Activated naive CD8-positive, alpha-beta T cell treated with anti-CD3 and anti-CD28 coated beads, Interleukin-2, amount 50 U/mL, for 24 hours (primary cell): ENCODE measurements at regions not wholly inside any gene's neighbourhood (a gene's known extent, or its start where the extent isn't known, plus 50 kb on each side); places are given as distances from the start of the nearest gene placed in this dataset.

Experiments used
- ATAC-seq: fragments of 150-1000 bp; cut with Tn5 transposase; one replicate; pipeline ENCODE4 v1.10.0; 2021
- DNase-seq: peaks from one replicate; pipeline ENCODE4 v3.0.0; 2021
- H3K27ac Mint-ChIP-seq: one replicate; pipeline ENCODE4 v1.8.0; 2021; ENCODE audit warnings: mild to moderate bottlenecking, mixed read lengths
- H3K27me3 Mint-ChIP-seq: one replicate; pipeline ENCODE4 v1.8.0; 2021; ENCODE audit warnings: mixed read lengths
- H3K36me3 Mint-ChIP-seq: one replicate; pipeline ENCODE4 v1.8.0; 2021; ENCODE audit warnings: low read depth, mixed read lengths
- H3K4me1 Mint-ChIP-seq: one replicate; pipeline ENCODE4 v1.8.0; 2021; ENCODE audit warnings: mixed read lengths
- H3K4me3 Mint-ChIP-seq: one replicate; pipeline ENCODE4 v1.8.0; 2021; ENCODE audit warnings: mild to moderate bottlenecking, moderate library complexity, mixed read lengths
- H3K9me3 Mint-ChIP-seq: one replicate; pipeline ENCODE4 v1.8.0; 2021; ENCODE audit warnings: mixed read lengths

DNA sequence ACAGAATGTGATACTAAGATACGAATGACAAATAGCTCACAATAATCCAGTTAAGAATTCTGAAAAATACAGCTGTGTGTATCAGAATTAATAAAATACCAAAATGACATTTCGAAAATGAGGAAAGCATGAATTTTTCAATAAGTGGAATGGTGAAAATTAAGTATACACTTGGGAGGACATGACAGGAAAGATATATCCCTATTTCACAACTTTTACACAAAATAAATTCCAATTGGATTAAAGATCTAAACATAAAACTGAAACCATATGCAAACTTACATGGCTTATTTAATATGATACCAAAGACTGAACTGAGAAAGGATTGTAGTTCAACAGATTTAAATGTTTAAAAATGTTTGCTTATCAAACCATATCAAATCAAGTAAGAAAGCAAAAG, 510.4 kb upstream of the ADAMTS5 start:
- no peak for DNase-seq
- Mint-ChIP-seq H3K36me3 (no peaks in the 10 kb centered on the region), H3K27me3 (no peaks in the 10 kb centered on the region), H3K4me1 (no peaks in the 10 kb centered on the region), H3K27ac (no peak overlapping the region), H3K4me3 (no peak overlapping the region), H3K9me3 (no peaks in the 10 kb centered on the region)
- no peak for ATAC-seq

DNA sequence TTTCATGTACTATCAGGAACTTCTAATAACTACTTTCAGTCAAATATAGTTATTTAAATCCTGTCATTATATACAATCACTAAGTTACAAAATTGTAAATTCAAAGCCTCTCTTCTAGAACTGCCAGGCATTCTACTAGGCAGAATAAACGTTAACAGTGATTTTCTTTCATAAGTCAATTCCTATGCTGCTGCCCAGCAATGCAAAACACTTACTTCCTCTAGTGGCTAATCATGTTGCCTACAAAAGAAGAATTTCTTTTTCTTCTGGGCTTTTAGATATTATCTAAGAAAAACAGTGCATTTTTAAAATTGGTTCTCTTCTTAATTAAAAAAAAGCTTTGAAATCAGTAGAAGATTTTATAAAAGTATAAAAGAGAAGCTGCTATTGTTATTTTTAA, 509.8 kb upstream of the ADAMTS5 start:
- ATAC-seq, result no peak
- no peak overlapping the region for H3K27ac Mint-ChIP-seq
- DNase-seq, result no peak
- no peaks in the 10 kb centered on the region for H3K4me1 Mint-ChIP-seq
- H3K4me3 Mint-ChIP-seq, result no peak overlapping the region
- H3K9me3 Mint-ChIP-seq, result no peaks in the 10 kb centered on the region
- no peaks in the 10 kb centered on the region for H3K36me3 Mint-ChIP-seq
- no peaks in the 10 kb centered on the region for H3K27me3 Mint-ChIP-seq

DNA sequence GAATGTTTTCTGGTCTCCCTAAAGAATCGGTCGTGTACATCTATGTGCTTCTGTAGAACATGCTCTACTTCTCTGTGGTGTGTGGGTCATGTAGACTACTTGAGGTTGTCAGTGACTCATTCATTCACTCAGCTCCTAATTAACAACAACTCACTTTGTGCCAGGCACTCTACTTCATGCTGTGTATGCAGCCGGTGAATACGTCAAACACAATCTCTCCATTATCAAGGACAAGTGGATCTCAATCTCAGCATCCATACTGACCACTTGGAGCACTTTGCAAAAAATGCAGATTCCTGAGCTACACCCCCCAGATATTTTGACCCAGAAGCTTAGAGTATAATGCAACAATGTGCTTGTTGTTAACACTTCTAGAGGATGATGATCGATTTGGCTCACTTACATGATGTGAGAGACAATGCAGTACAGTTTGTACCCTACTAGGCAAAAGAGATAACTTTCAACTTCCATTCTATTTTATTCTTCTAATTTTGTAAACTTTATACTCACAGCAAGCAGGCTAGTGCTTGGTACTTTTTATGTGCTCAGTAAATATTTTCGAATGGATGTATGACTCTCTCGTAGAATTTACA, 508.6 kb upstream of the ADAMTS5 start:
- Mint-ChIP-seq H3K4me3 (no peak overlapping the region), H3K36me3 (no peaks in the 10 kb centered on the region), H3K9me3 (peaks cover 2% of the 10 kb centered on the region), H3K27ac (no peak overlapping the region), H3K4me1 (no peaks in the 10 kb centered on the region), H3K27me3 (no peaks in the 10 kb centered on the region)
- no peak for ATAC-seq
- DNase-seq, result no peak

DNA sequence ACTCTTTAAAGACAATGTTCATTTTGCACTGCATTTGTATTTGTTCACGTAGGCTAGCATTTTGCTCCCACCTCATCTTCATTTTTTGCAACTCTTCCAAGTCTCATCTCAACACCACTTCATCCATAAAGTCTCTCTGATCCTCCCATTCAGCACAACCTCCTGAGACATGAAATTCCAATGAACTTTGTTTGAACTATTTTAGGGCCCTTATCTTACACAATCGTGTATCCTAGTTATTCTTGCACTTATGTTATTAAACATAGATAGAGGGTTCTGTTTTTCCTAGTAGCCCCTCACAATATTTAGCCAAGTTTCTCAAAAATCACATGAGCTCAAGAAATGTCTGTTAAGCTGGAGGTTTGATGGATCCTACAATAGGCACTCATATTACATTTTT, 500.5 kb upstream of the ADAMTS5 start:
- no peak overlapping the region for H3K4me3 Mint-ChIP-seq
- H3K36me3 Mint-ChIP-seq, result no peaks in the 10 kb centered on the region
- no peak overlapping the region for H3K27ac Mint-ChIP-seq
- ATAC-seq (no peak), DNase-seq (no peak)
- H3K4me1 Mint-ChIP-seq, result no peaks in the 10 kb centered on the region
- no peaks in the 10 kb centered on the region for H3K27me3 Mint-ChIP-seq
- H3K9me3 Mint-ChIP-seq, result peaks cover 11% of the 10 kb centered on the region

DNA sequence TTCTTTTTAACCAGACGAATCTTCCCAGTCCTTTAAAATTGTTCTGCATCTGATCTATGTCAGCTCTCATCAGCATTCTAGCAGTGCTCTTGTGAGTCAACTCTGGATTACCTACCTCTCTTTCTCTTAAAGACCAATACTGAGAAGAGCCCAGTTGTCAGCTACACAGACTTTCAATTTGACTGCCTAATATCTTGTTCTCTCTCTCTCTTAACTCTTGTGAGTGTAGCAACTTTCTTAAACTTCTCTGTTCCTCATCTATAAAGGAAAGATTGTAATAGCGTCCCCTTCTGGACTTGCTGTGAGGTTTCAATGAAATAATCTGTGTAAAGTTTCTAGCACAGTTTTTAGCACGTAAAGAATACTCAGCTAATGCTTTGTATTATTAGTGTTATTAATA, 499.3 kb upstream of the ADAMTS5 start:
- peaks cover 11% of the 10 kb centered on the region for H3K9me3 Mint-ChIP-seq
- H3K36me3 Mint-ChIP-seq, result no peaks in the 10 kb centered on the region
- no peak for ATAC-seq
- no peak overlapping the region for H3K27ac Mint-ChIP-seq
- H3K4me1 Mint-ChIP-seq, result no peaks in the 10 kb centered on the region
- H3K27me3 Mint-ChIP-seq, result no peaks in the 10 kb centered on the region
- H3K4me3 Mint-ChIP-seq, result no peak overlapping the region
- no peak for DNase-seq

DNA sequence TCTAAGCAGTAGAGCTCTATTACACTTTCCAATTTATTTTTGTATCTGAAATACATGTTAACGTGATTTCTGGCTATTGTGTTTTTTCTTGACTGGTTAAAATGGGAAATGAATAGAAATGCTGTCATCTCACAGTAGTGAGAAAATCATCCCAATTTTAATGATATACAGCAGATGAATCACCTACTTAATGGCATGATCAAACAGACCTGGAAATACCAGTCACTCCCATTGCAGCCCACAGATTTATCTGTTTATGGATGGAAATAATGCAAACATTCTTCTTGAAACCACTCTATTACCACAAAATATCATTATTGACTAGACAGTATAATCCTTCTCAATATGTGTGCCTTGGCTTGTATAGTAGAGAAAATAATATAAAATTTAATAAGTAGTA, 497.8 kb upstream of the ADAMTS5 start:
- Mint-ChIP-seq H3K27me3 (no peaks in the 10 kb centered on the region), H3K27ac (no peak overlapping the region), H3K36me3 (no peaks in the 10 kb centered on the region), H3K9me3 (peaks cover 8% of the 10 kb centered on the region), H3K4me3 (no peak overlapping the region), H3K4me1 (no peaks in the 10 kb centered on the region)
- no peak for ATAC-seq
- DNase-seq, result no peak

DNA sequence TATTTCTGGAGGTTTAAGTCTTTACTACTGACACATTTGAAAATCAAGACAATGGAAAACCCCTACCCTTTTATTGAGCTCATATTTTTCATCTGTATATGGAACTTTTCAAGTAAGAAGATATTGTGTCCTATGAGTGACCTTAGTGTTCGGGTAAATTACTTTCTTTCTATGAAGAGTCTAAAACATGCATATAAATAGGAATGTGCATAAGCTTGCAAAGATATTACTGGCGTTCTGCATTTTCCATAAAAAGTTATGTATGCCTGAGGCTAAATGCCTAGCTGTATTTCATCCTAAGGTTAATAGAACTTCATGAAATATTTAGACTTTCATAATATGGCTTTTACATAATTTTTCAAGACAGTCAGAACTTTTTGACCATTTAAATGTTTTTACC, 495.8 kb upstream of the ADAMTS5 start:
- Mint-ChIP-seq H3K36me3 (no peaks in the 10 kb centered on the region), H3K4me1 (no peaks in the 10 kb centered on the region), H3K9me3 (peaks cover 8% of the 10 kb centered on the region), H3K27ac (no peak overlapping the region), H3K27me3 (no peaks in the 10 kb centered on the region), H3K4me3 (no peak overlapping the region)
- ATAC-seq (no peak), DNase-seq (no peak)

DNA sequence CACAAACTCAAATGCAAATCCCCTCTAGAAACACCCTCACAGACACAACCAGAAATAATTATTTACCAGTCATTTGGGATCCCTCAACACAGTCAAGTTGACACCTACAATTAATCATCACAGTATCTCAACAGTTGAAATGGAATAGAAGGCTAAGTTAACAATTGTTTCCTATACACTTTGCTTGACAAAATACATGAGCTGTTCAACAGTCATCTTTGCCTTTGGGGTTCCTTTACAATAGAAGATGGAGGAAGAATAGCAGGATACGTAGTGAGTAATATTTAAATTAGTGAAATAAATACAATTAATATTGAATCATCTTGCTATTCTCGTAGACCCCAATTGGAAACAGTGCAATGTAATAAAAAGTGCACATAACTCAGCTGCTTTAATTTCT, 487.3 kb upstream of the ADAMTS5 start:
- H3K27ac Mint-ChIP-seq, result no peak overlapping the region
- ATAC-seq (no peak), DNase-seq (no peak)
- no peaks in the 10 kb centered on the region for H3K4me1 Mint-ChIP-seq
- peaks cover 4% of the 10 kb centered on the region for H3K9me3 Mint-ChIP-seq
- no peak overlapping the region for H3K4me3 Mint-ChIP-seq
- H3K27me3 Mint-ChIP-seq, result no peaks in the 10 kb centered on the region
- H3K36me3 Mint-ChIP-seq, result no peaks in the 10 kb centered on the region

DNA sequence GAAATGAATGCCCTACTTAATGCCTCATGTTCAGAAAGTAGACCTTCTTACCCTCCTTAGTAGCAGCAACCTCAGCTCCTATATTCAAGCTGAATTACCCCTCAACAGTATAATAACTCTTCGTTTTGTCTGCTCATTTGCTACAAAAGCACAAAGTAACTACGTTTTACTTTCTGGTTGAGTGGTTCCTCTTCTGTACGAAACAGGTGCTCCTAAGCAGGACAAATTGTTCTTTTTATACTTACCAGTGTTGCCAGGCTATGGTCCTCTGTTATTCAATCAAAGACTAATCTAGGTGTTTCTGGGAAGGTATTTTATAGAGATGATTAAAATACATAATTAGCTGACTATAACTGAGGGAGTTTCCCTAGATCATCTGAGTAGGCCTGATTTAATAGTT, 484.2 kb upstream of the ADAMTS5 start:
- no peak overlapping the region for H3K27ac Mint-ChIP-seq
- H3K36me3 Mint-ChIP-seq, result no peaks in the 10 kb centered on the region
- H3K4me1 Mint-ChIP-seq, result no peaks in the 10 kb centered on the region
- H3K27me3 Mint-ChIP-seq, result no peaks in the 10 kb centered on the region
- no peak for DNase-seq
- no peak overlapping the region for H3K4me3 Mint-ChIP-seq
- H3K9me3 Mint-ChIP-seq, result peaks cover 4% of the 10 kb centered on the region
- no peak for ATAC-seq

DNA sequence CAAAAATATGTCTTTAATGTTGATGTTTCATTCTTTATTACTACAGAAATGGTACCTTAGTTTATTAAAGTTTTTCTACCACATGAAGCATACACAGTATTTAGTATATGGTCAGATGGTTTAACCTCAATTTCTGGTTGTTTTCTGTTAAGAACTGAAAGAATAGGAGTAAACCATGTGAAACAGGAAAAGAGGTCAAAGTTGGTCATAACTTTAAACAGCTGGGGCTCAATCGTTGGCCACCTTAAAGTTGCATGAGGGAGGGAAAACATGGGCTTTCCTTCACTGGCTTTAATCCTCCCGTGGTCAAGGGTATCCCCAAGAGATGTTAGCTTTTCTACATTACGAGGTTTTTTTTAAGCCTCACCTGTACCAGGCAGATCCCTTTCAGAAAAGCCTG, 483.3 kb upstream of the ADAMTS5 start:
- H3K4me3 Mint-ChIP-seq, result no peak overlapping the region
- H3K4me1 Mint-ChIP-seq, result no peaks in the 10 kb centered on the region
- peaks cover 4% of the 10 kb centered on the region for H3K9me3 Mint-ChIP-seq
- H3K36me3 Mint-ChIP-seq, result no peaks in the 10 kb centered on the region
- ATAC-seq, result no peak
- DNase-seq, result no peak
- H3K27ac Mint-ChIP-seq, result no peak overlapping the region
- H3K27me3 Mint-ChIP-seq, result no peaks in the 10 kb centered on the region

DNA sequence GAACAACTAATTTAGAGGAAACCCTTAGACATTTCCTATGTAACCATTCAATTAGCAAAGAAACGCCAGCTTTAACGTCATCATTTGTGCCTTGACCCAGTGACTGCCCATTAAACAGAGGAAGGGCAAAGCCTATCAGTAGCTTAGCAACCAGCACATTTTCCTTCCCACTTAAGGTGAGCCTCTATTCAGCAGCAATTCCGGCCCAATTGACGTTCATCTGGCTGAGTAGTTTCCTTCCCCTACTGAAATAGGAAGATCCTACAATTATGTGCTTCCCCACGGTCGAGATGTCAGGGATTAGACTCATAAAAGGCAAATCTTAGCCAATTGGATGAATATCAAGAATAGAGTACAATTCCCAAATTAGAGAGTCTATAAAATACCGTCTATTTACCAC, 482.1 kb upstream of the ADAMTS5 start:
- H3K4me3 Mint-ChIP-seq, result no peak overlapping the region

DNA sequence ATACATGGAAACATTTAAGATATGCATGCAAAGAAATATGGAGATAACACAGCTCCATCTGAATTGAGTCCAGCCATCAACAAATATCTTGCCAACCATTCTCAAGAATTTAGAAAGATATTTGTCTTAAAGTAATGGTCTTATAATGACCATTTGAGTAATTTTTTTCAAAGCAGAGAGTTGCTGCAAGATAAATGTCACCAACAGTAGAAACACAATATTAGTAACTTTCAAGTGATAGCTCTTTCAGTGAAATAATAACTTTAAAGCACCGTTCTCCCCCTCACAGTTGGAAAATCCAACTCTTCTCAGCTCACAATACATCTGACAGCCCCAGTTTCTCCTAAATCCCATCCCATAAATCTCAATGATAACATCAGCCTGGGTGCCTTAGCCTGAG, 481.0 kb upstream of the ADAMTS5 start:
- H3K4me1 Mint-ChIP-seq, result no peaks in the 10 kb centered on the region
- H3K36me3 Mint-ChIP-seq, result no peaks in the 10 kb centered on the region
- ATAC-seq (no peak), DNase-seq (no peak)
- H3K27me3 Mint-ChIP-seq, result no peaks in the 10 kb centered on the region
- H3K27ac Mint-ChIP-seq, result no peak overlapping the region
- peaks cover 15% of the 10 kb centered on the region for H3K9me3 Mint-ChIP-seq
- H3K4me3 Mint-ChIP-seq, result no peak overlapping the region

More for the DNA sequence above, 482.1 kb upstream of the ADAMTS5 start:
- DNase-seq (no peak), ATAC-seq (no peak)
- no peaks in the 10 kb centered on the region for H3K4me1 Mint-ChIP-seq
- no peak overlapping the region for H3K27ac Mint-ChIP-seq
- no peaks in the 10 kb centered on the region for H3K36me3 Mint-ChIP-seq
- H3K27me3 Mint-ChIP-seq, result no peaks in the 10 kb centered on the region
- H3K9me3 Mint-ChIP-seq, result peaks cover 4% of the 10 kb centered on the region

DNA sequence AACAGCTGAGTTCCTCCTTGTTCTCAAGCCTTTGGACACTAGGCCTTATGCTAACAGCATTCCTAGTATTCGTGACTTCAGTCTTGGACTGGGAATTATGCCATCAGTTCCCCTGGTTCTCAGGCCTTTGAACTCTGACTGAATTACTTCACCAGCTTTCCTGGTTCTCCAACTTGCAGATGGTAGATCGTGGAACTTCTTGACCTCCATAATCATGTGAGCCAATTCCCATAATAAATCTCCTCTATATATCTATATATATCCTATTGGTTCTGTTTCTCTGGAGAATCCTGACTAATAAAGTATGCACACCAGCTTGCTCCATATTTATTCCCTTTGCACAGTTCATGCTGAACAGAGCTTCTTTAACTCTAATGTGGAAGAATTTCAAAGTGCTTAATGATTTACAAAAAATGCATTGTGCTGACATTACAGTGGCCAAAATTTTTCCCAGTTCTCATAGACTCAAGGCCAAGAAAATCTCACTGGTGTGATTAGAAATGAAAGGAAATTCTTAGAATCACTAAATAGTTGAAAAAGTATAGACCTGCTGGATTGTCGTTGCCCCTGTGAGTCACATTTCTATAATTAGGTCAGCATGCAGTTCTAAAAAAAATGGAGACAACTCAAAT, 462.9 kb upstream of the ADAMTS5 start:
- ATAC-seq (no peak), DNase-seq (no peak)
- Mint-ChIP-seq H3K36me3 (no peaks in the 10 kb centered on the region), H3K4me1 (no peaks in the 10 kb centered on the region), H3K27me3 (no peaks in the 10 kb centered on the region), H3K27ac (no peak overlapping the region), H3K9me3 (peaks cover 5% of the 10 kb centered on the region), H3K4me3 (no peak overlapping the region)

DNA sequence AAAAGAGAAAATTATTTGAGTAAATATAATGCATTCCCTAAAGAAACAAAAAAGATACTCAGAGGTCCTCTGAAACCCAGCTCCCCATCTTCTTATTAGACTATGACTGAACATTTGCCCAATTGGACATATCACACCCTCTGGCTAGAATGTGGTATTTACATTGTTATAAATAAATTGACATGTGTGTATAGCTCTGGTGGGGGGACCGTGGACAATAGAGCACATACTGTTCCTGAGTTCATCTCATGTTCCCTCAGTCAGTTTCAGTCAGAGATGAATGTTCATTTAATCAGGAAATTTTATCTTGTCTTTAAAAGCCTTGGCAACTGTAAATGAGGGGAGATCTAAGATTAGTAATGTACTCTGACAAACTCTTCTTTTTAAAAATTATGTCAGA, 459.3 kb upstream of the ADAMTS5 start:
- no peak for ATAC-seq
- H3K27ac Mint-ChIP-seq, result no peak overlapping the region

DNA sequence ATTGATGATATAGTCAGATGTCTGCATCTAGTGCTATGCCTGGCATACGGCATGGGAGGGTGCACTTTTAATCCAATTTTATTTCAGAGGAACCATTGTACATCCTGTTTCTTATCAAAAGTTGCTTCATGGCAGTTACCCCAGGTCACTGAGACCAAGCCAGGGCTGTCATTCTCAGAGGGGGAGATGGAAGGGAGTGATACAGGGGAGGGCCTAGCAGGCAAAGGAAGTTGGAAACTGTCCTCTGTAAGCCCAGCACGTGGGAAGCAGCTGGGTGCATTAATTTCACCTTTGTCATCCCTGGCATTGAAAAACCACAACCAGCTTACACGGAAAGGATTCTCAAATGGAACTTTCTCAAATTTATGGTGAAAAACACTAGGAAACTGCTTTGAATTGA, 458.7 kb upstream of the ADAMTS5 start:
- Mint-ChIP-seq H3K4me3 (no peak overlapping the region), H3K4me1 (no peaks in the 10 kb centered on the region), H3K36me3 (no peaks in the 10 kb centered on the region), H3K9me3 (peaks cover under 1% of the 10 kb centered on the region), H3K27me3 (no peaks in the 10 kb centered on the region), H3K27ac (no peak overlapping the region)
- DNase-seq (no peak), ATAC-seq (no peak)

More for the DNA sequence above, 459.3 kb upstream of the ADAMTS5 start:
- no peaks in the 10 kb centered on the region for H3K4me1 Mint-ChIP-seq
- H3K9me3 Mint-ChIP-seq, result peaks cover 5% of the 10 kb centered on the region
- no peak for DNase-seq
- H3K36me3 Mint-ChIP-seq, result no peaks in the 10 kb centered on the region
- no peak overlapping the region for H3K4me3 Mint-ChIP-seq
- H3K27me3 Mint-ChIP-seq, result no peaks in the 10 kb centered on the region

DNA sequence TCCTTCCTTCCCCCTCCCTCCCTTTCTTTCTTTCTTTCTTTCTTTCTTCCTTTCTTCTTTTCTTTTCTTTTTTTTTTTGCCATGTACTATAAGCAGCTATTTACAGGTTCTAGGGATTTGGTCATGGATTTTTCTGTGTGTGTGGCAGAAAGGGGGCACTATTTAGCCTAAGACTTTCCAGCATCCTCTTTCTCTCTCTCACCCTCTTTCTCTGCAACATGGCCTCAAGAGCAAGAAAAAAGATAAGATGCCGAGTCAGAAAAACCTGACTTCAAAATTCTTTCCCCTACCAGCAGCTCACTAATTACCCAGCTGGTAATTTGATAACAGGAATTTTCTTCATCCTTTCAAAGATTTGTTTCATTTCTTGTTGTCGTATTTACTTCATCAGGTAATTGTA, 458.3 kb upstream of the ADAMTS5 start:
- Mint-ChIP-seq H3K27me3 (no peaks in the 10 kb centered on the region), H3K4me1 (no peaks in the 10 kb centered on the region), H3K4me3 (no peak overlapping the region), H3K9me3 (no peaks in the 10 kb centered on the region), H3K36me3 (no peaks in the 10 kb centered on the region), H3K27ac (no peak overlapping the region)
- ATAC-seq, result no peak
- DNase-seq, result no peak
